ENCODE measurements at regions not wholly inside any gene's neighbourhood (a gene's known extent, or its start where the extent isn't known, plus 50 kb on each side); places are given as distances from the start of the nearest gene placed in this dataset.

- TF ChIP-seq ZBTB6 (tag by site-specific recombination; IDR thresholded peaks at IDR 0.05) (no peak), ZFHX2 (tag by site-specific recombination; conservative IDR thresholded peaks at IDR 0.05) (no peak), ZNF768 (tag by site-specific recombination; IDR thresholded peaks at IDR 0.05) (no peak), ZSCAN4 (tag by site-specific recombination; IDR thresholded peaks at IDR 0.05) (no peak), YY2 (tag by site-specific recombination; IDR thresholded peaks at IDR 0.05) (no peak)
Measured at GRCh38 chr4:116449764-116450163, 635.6 kb downstream of the TRAM1L1 start (continued).

DNA sequence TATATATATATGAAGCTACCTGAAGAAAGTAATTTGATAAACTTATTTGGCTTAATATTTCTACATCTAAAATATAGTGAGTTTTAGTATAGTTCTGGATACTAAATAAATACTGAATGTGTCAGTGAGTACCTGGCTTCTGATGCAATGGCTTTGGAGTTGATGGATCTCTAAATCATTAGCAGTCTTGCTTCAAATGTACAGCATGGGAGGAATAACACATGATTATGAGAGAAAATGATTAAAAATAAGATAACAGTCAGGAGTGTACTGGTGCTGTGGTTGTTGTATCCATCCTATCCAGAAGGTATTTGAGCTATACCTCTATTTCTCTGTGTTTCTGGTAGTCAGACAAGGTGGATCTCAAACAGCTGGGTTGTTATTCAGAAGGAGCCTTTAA lies 641.3 kb downstream of the TRAM1L1 start:
- H3K4me3 ChIP-seq (ENCODE audit: low read depth, low read length): no peak overlapping the region
- no peaks in the 10 kb centered on the region for H3K36me3 ChIP-seq (ENCODE audit: control insufficient read depth in 2 of 2, insufficient read depth in 1 of 2, low read length in 2 of 2)
- H3K4me1 ChIP-seq (ENCODE audit: control insufficient read depth, insufficient read depth, low read length): no peaks in the 10 kb centered on the region
- ChIA-PET POLR2A (no interaction called here), CTCF (no interaction called here)
- H3K27ac ChIP-seq (ENCODE audit: extremely low read depth, low read depth, low read length): no peak overlapping the region
- no peaks in the 10 kb centered on the region for H3K9me3 ChIP-seq (ENCODE audit: control insufficient read depth, insufficient read depth, low read depth, low read length)
- TF ChIP-seq ZNF311 (tag by site-specific recombination; IDR thresholded peaks at IDR 0.05; ENCODE audit: borderline replicate concordance) (no peak), HOXA7 (CRISPR knock-in tag; IDR thresholded peaks at IDR 0.05; ENCODE audit: borderline replicate concordance) (no peak), HOXD13 (CRISPR knock-in tag; IDR thresholded peaks at IDR 0.05; ENCODE audit: borderline replicate concordance) (no peak), ZNF677 (tag by site-specific recombination; IDR thresholded peaks at IDR 0.05) (no peak), GFI1B (tag by site-specific recombination; IDR thresholded peaks at IDR 0.05) (no peak), ZNF664 (tag by site-specific recombination; IDR thresholded peaks at IDR 0.05) (no peak), TSHZ1 (tag by site-specific recombination; IDR thresholded peaks at IDR 0.05; ENCODE audit: borderline replicate concordance) (no peak), ZNF529 (tag by site-specific recombination; IDR thresholded peaks at IDR 0.05; ENCODE audit: insufficient replicate concordance) (no peak), ZBTB17 (tag by site-specific recombination; IDR thresholded peaks at IDR 0.05) (no peak)
- TF ChIP-seq, protein P1, sequence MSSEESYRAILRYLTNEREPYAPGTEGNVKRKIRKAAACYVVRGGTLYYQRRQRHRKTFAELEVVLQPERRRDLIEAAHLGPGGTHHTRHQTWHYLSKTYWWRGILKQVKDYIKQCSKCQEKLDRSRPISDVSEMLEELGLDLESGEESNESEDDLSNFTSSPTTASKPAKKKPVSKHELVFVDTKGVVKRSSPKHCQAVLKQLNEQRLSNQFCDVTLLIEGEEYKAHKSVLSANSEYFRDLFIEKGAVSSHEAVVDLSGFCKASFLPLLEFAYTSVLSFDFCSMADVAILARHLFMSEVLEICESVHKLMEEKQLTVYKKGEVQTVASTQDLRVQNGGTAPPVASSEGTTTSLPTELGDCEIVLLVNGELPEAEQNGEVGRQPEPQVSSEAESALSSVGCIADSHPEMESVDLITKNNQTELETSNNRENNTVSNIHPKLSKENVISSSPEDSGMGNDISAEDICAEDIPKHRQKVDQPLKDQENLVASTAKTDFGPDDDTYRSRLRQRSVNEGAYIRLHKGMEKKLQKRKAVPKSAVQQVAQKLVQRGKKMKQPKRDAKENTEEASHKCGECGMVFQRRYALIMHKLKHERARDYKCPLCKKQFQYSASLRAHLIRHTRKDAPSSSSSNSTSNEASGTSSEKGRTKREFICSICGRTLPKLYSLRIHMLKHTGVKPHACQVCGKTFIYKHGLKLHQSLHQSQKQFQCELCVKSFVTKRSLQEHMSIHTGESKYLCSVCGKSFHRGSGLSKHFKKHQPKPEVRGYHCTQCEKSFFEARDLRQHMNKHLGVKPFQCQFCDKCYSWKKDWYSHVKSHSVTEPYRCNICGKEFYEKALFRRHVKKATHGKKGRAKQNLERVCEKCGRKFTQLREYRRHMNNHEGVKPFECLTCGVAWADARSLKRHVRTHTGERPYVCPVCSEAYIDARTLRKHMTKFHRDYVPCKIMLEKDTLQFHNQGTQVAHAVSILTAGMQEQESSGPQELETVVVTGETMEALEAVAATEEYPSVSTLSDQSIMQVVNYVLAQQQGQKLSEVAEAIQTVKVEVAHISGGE (tag by site-specific recombination; conservative IDR thresholded peaks at IDR 0.05; ENCODE audit: low read depth): no peak
